Activated naive CD8-positive, alpha-beta T cell treated with anti-CD3 and anti-CD28 coated beads, Interleukin-2, amount 50 U/mL, for 16 hours (primary cell): ENCODE measurements at regions not wholly inside any gene's neighbourhood (a gene's known extent, or its start where the extent isn't known, plus 50 kb on each side); places are given as distances from the start of the nearest gene placed in this dataset.
"Not testable (repeated sequence)": the region's sequence is repeated elsewhere in the genome, so short reads cannot be mapped to it uniquely, and the experiment has no call there.

Experiments
- DNase-seq: peaks from one replicate; pipeline ENCODE4 v3.0.0-alpha.2; 2020; ENCODE audit warnings: low read depth, low spot score

DNA sequence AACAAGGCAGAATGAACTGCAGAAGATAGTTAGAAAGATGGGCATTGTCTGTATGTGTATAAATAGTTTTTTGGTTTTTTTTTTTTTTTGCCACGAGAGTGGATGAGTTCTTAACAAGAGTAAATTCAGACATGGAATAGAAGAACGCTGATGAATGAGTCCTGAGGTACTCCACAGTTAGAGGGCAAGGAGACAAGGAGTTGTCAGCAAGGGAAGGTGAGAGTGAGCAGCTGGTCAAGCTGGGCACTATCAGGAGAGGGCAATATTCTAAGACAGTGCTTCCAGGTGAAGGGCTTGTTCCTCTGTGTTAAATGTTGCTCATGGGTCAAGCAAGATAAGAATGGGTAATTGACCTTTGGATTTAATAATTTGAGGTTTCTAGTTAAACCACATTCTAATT, 138.6 kb upstream of the FAM78B start:
- DNase-seq: no peak

DNA sequence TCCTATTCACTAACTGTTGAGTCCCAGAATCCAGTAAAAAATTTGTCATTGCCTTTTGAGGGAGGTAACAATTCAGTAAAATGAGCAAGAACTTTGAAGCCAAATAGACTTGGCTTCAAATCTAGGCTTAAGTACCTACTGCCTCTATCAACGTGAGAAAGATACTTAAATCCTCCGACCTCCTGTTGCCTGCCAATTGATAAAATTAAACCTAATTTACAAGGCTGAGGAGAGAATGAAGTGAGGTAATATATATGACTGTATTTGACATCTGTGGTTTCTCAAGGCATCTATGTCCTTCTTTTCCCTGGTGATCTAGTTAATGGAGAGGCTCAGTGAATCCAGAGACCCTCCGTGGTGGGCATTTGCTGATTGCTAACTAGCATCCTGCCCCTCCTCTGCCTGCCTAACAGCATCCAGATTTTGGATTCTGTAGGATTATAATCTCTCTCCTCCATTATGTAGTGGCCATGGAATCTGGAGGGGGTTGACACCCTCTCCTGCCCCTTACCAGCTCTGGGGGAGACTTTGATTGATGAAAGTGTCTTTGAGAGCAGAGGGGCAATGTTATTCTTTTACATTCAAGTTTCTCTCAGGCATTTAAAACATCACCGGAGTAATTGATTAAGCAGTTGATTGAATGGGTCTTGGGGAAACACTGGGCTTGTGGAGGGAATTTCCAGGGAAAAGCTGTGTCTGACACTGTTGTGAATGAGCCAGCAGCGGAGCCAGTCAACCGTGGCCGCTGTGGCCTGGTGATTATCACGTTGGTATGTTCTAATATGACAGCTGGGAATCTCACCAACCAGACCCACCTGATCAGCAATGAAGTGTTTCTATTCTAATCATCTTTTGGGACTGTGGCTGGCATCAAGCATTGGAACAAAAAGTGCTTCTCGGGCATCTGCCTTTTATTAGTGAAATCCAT, 140.7 kb upstream of the FAM78B start:
- DNase-seq: no peak

DNA sequence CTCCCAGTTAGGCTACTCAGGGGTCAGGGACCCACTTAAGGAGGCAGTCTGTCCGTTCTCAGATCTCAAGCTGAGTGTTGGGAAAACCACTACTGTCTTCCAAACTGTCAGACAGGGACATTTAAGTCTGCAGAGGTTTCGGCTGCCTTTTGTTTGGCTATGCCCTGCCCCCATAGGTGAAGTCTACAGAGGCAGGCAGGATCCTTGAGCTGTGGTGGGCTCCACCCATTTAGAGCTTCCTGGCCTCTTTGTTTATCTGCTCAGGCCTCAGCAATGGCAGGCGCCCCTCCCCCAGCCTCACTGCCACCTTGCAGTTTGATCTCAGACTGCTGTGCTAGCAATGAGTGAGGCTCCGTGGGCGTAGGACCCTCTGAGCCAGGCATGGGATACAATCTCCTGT, 149.5 kb upstream of the FAM78B start:
- not testable (repeated sequence) for DNase-seq

DNA sequence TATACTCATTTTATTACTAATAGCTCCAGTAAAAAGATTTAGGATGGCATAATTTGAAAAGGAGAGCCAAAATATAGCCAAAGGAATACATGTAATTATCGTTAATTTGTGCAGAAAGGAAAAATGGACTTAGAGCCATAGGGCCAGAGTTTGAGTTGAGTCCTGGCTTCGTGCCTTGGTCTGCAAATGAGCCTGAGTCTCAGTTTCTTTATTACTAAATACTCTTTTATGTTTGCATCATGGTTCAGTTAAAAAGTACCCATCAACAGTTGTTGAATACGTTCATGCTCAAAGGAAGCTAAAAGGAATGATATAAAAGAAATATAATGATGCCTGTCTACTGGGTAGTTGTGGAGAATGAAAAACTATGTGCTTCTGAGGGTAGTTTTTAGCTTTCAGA, 155.7 kb upstream of the FAM78B start:
- no peak for DNase-seq

DNA sequence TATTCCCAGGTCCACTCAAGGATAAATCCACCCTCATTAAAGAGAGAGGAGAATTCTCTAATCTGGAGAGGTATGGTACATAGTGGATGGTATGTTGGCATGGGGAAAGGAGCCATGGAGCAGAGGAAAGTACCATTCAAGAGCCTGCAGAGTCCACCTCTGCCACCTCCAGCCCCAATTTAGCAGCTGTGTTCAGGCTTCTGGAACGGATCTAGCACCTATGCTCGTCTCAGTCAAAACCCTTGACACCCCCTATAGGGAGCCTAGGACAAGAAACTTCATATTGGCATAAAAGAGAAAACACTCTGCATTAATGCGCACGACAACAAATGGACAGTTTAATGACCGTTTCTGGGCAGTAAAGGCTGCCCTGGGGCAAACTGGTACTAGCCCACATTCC, 161.1 kb upstream of the FAM78B start:
- DNase-seq: no peak

DNA sequence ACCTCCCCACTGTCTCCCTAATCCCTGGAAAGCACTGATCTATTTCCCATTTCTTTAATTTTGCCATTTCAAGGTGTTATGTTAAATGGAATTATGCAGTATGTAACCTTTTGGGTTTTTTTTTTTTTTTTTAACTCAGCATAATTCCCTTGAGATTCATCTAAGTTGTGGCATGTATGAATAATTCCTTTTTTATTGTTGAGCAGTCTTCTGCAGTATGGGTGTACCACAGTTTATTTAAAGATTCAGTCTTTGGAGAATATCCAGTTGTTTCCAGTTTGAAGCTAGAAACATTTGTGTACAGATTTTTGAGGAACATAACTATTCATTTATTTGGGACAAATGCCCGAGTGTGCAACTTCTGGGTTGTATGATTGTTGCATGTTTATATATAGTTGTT, 162.2 kb upstream of the FAM78B start:
- no peak for DNase-seq

DNA sequence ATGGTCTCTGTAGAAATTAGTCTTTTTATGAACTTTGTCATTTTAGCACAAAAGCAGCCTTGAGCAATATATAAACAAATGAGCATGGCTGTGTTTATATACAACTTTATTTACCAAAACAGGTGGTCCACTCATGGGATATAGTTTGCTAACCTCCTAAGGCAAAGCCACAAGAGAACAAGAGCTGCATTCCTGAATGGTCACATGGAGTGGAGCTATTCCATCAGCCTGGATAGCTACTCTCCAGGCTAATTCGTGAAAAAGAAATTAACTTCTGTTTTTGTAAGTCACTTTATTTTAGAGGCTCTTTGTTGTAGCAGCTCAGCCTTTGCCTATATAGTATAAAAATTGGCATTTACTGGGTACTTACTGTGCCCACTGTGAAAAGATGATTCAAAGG, 163.3 kb upstream of the FAM78B start:
- DNase-seq: no peak

DNA sequence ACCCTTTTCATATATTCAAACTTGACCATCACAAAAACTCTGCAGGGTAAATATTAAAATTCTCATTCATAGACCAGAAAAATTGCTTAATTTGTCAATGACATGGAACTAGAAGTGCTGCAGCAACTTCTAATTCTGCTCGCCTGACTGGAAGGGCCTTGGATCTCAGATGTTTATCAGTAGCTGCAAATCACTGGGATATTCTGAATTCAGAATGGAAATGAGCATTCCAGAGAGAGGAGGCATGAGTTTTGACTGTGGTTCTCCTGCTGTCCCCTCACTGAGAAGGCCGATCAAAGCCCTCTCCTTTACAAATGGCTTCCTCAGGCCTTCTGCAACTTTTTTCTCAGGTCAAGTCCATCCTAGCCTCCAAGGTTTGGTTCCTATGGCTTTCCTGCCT, 171.3 kb upstream of the FAM78B start:
- DNase-seq: no peak

DNA sequence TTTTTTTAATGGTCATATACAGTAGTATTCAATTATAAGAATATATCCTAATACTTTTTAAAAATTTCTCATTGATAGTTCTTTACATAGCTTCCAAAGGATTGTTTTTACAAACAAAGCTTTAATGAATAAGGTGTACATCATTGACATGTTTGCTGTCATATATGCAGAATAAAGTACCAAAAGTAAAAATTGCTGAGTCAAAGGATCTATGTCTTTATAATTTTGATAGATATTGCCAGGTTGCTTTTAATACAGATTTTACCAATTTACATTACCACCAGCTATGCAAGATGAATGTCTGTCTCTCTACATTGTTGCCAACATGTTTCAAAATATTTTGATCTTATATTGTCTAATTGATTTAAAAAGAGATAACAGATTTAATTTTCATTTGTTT, 173.9 kb upstream of the FAM78B start:
- no peak for DNase-seq

DNA sequence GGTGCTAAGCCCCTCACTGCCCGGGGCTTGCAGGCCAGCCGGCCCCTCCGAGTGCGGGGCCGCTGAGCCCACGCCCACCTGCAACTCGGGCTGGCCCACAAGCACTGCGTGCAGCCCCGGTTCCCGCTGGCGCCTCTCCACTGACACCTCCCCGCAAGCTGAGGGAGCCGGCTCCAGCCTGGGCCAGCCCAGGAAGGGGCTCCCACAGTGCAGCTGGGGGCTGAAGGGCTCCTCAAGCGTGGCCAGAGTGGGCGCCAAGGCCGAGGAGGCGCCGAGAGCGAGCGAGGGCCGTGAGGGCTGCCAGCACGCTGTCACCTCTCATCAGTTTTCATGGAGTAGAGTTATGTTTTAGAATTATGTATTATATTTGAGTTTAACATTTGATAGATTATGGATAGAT, 176.5 kb upstream of the FAM78B start:
- no peak for DNase-seq

DNA sequence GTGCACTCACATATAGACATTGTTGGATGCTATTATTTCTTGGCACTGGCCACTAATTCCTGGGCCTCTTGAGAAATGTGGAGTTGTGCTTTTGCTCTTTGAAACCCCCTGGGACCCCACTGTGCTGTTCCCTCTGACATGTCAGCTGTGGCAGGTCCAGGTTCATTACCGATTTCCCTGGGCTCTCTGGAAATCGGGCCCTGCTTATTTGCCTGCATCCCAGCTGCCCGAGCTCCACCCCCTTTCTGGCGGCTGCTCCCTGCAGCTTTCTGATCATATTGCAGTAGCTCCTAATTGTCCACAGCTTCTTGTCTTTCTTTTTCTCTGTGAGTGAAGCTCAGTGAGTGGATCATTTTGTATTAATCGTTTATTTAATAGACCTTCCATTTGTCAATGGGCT, 183.7 kb upstream of the FAM78B start:
- DNase-seq: no peak

DNA sequence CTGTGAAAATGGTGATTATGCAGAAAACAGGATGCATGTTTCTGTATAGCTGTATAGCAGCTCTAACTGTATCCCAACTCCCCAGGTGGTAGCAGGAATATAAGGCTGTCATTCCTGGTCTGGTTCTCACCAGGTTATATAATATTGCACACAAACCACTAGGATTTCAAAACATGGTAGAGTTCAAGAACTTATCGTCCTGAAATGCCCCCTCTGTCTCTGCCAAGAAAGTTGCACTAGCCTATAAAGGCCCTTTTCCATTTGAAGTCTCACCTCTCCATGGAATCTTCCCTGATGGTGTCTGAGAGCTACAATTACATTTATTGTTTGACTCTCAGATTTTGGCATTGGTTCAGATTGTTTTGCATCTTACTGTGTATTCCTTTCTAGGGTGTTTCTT, 184.9 kb upstream of the FAM78B start:
- DNase-seq: no peak

DNA sequence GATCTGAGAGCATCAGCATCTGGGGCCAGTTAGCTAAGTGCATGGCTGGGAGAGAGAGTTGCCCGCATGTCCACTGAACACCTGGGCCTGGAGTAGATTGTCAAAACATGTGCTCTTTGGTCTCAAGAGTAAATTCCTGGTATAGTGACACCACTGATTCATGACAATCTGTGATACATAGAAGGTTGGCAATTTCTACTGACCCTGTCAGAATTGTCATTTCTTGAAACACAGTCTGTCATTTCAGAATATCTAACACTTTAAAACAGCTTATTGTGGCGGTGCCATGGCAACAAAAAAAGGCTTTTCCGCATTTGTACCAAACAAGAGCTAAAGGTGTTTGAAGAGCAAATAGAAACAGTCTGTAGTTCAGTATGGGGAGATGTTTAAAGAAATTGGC, 186.4 kb upstream of the FAM78B start:
- no peak for DNase-seq

DNA sequence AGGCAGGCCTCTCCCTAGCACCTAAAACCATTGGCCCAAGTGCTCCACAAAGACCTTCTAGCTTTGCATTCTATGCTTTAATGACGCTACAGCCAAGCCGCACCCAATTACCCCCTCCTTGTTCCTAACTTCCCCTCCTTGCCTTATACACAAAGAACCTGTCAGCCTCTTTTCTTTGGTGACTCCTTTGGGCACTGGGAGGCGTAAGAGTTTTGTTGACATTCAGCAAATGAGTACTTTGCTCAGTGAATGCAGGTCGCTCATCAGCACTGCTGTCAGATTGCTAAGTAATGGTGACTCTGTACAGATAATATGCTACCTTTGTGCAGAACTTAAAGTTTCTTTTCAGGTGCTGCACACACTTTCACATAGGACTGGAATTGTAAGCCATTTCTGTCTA, 187.6 kb upstream of the FAM78B start:
- DNase-seq: no peak

DNA sequence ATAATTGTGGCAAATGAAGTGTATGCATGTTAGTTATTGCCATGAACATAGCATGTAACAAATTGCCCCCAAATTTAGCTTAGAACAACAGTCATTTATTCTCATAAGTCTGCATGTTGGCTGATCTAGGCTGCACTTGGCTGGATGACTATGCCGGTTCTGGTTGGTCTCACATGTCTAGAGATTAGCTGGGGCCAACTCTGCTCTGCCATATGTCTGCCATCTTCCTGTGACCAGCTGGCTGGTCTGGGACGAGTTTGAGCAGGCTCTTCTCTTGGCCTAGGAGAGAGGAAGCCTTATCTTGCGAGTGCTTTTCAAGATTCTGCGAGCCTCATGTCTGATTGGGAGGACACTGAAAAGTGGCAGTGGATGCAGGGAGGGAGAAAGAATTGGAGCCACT, 198.3 kb upstream of the FAM78B start:
- no peak for DNase-seq

DNA sequence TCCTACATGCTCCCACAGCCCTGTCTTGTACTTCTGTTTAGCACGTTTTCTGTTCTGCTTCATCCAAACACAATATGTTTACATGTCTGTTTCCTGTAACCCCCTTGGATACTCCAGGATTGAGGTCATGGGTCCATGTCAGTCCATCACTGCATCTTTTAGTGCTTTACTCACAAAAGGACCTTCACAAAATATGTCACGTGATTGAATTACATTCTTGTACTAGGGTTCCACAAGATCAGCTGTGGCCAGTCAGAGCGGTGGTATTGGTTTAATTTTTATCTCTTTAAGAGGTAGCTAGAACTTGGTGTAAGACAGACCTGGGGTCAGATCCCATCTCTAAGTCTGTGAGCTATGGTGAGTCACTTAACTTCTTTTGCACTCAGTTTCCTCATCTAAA, 201.2 kb upstream of the FAM78B start:
- DNase-seq: no peak

DNA sequence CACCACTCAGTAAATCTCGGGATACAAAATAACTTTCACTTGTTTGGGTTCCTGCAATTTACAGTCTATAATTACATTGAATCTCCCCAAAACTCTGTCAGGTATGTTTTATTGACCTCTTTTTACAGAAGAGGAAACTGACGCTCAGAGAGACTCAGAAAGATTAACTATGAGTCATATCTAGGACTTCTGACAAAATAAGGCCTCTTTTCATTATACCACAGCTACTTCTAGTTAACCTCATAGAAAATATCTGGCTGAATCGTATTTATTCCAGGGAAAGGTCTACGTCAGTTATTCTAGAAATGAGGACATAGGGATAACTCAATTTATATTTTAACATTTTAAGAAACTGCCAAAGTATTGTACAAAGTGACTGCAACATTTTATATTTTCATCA, 211.1 kb upstream of the FAM78B start:
- DNase-seq: no peak

DNA sequence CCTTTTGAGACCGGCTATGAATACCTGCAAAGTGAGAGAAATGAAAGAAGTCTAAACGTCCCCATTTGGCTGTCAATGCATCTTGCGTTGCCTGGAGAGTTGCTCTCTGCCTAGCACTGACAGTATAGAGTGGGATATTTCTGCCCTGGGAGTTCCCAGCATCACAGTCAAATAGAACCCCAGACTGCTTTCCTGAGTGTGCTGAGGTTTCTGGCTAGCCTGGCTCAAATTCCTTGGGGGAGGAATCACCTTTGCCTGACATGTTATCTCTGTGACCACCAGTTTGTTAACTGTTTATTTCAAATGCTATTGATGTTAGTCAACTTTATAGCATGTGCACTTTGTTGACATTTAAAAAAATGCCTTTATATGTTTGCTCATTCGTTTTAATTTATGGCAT, 212.0 kb upstream of the FAM78B start:
- DNase-seq: no peak

DNA sequence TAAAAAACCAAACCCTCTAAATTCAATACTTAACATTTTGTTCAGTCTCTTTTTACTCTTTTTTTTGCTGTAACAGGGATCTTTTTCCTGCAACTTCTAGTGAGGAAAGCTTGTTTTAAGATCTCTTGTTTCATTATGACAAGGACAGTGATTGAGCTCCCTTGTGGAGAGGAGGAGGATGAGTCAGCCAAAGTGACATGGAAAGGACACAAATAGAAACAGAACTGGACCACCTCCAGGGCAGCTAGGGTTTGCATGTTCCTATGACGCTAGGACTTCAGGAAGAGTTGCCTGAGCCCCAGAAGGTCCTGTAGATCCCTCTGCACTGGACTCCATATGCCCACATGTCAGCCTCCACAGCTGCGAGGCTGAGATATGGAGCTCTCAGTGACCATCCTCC, 212.6 kb upstream of the FAM78B start:
- no peak for DNase-seq

DNA sequence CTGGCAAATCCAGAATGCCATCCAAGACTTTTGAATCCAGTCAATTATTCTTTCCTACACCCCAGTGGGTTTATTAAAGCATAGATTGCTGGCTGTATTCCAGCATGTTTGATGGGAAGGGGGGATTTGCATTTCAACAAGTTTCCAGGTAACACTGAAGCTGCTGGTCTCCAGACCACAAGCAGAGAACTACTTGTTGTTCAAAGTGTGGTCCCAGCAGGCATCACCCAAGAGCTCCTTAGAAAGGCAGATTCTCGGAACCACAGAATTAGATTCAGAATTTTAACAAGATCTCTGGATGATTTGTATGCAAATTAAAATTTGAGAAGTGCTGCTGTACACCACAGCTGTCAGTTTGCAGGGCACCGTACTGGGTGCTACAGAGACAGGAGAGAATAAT, 216.3 kb upstream of the FAM78B start:
- DNase-seq: no peak

DNA sequence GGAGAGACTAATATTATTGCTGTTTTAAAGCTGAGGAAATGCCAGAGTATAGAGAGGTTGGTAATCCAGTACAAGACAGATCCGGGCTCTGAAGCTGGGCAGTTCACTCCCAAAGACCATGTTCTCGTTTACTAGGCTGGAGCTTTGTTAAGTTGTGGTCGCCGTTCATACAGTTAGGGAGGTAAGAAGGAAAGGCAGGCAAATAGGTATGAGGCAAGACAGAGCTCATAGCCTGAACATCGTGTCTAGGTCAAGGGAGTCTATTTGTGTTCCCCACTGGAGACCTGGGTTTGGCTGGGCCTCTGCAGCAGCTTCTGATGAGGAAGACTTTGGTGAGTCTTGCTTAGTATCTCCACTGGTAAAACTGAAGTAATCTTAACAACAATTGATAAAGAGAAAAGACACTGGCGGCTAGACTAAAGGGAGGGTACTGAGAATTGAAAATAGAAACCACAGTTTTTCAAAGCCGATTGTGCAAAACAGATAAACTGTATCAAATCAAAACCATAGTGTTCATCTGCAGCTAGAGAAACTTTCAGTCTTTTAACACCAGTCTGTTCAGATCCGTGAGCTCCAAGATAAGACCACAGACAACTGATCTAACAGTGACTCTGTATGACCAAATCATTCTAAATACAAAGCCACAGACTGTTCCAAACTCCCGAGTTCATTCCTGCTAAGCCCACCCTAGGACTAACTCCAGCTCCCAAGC, 217.0 kb upstream of the FAM78B start:
- DNase-seq: no peak

DNA sequence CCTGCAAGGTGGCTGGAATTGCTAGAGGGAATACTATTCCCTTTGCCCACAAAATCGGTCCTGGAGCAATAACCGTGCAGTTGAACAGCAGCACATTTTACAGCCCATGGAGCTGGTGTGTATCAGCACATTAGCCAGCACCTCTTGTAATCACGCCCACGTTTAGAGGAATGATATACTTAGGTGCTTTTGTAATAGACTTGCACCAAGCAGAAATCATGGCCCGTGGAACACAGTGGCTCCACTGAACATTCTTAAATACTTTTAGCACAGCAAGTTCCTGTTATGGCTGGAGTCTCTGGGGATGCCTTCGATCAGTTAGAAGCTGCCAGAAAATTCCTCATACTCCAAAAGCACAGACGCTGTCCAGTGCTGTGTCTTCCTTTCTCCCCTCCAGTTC, 218.1 kb upstream of the FAM78B start:
- no peak for DNase-seq

DNA sequence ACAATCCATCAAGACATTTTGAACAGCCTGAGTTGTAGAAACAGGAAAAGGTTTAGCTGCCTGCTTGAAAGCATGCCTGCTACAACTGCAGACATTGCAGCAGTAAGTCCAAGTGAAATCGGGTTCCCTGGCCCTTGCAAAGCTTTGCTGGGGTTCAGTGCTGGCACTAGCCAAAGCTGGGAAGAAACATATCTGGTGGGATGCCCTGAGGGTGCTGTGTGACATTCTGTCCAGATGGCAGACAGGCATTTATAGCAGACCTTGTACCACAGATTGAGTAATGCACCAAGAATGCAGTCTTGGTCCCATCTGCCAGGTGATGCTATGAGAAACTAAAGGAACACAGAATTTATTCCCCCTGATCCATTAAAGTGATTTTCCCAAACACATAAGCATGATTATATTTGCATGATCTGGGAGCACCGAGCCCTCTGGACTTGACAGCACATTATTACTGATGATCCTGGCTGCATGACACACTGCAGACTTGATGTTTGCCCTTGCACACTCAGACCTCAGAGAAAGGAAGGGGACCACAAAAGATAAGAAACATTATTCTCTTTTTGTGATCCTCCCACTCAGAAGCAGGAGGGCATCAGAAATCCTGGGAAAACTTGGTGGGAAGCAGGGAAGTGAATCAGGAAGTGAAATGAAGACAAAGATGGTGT, 223.7 kb upstream of the FAM78B start:
- no peak for DNase-seq
